ENCODE measurements at regions not wholly inside any gene's neighbourhood (a gene's known extent, or its start where the extent isn't known, plus 50 kb on each side); places are given as distances from the start of the nearest gene placed in this dataset.

- TF ChIP-seq, protein P1, sequence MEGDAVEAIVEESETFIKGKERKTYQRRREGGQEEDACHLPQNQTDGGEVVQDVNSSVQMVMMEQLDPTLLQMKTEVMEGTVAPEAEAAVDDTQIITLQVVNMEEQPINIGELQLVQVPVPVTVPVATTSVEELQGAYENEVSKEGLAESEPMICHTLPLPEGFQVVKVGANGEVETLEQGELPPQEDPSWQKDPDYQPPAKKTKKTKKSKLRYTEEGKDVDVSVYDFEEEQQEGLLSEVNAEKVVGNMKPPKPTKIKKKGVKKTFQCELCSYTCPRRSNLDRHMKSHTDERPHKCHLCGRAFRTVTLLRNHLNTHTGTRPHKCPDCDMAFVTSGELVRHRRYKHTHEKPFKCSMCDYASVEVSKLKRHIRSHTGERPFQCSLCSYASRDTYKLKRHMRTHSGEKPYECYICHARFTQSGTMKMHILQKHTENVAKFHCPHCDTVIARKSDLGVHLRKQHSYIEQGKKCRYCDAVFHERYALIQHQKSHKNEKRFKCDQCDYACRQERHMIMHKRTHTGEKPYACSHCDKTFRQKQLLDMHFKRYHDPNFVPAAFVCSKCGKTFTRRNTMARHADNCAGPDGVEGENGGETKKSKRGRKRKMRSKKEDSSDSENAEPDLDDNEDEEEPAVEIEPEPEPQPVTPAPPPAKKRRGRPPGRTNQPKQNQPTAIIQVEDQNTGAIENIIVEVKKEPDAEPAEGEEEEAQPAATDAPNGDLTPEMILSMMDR (IDR thresholded peaks at IDR 0.05), result no peak
- TF ChIP-seq POLR2A (IDR thresholded peaks at IDR 0.05), result no peak
Observed at GRCh38 chr2:234733093-234733489, 218.7 kb upstream of the SH3BP4 start.
